ENCODE measurements at regions not wholly inside any gene's neighbourhood (a gene's known extent, or its start where the extent isn't known, plus 50 kb on each side); places are given as distances from the start of the nearest gene placed in this dataset.

GRCh38 chr12:63319386-63319785 is 168.4 kb upstream of the AVPR1A start:
- Histone ChIP-seq H3K36me3 (no peaks in the 10 kb centered on the region), H3K27me3 (ENCODE audit: low read depth) (no peaks in the 10 kb centered on the region), H3K4me3 (no peak overlapping the region), H3K27ac (replicated peaks) (no peak overlapping the region), H3K9me3 (replicated peaks) (peaks cover 10% of the 10 kb centered on the region), H3K4me1 (no peaks in the 10 kb centered on the region)
- TF ChIP-seq CTCF (IDR thresholded peaks at IDR 0.05; ENCODE audit: borderline replicate concordance) = no peak
- no peak for DNase-seq
- intact Hi-C loops (cut with micrococcal nuclease) = no loop called here

GRCh38 chr12:63318933-63319332 is 167.9 kb upstream of the AVPR1A start:
- TF ChIP-seq CTCF (IDR thresholded peaks at IDR 0.05; ENCODE audit: borderline replicate concordance) = no peak
- Histone ChIP-seq H3K9me3 (replicated peaks) (peaks cover 10% of the 10 kb centered on the region), H3K4me1 (no peaks in the 10 kb centered on the region), H3K27ac (replicated peaks) (no peak overlapping the region), H3K36me3 (no peaks in the 10 kb centered on the region), H3K4me3 (no peak overlapping the region), H3K27me3 (ENCODE audit: low read depth) (no peaks in the 10 kb centered on the region)
- no peak for DNase-seq
- intact Hi-C loops (cut with micrococcal nuclease) = no loop called here

- Histone ChIP-seq H3K9me3 (replicated peaks) (peaks cover 10% of the 10 kb centered on the region), H3K4me3 (no peak overlapping the region), H3K36me3 (no peaks in the 10 kb centered on the region), H3K4me1 (no peaks in the 10 kb centered on the region), H3K27me3 (ENCODE audit: low read depth) (no peaks in the 10 kb centered on the region), H3K27ac (replicated peaks) (no peak overlapping the region)
- no peak for DNase-seq
- intact Hi-C loops (cut with micrococcal nuclease) = no loop called here
- no peak for TF ChIP-seq CTCF (IDR thresholded peaks at IDR 0.05; ENCODE audit: borderline replicate concordance)
Measured at GRCh38 chr12:63318313-63318712, 167.3 kb upstream of the AVPR1A start.

GRCh38 chr12:63317880-63318279 is 166.9 kb upstream of the AVPR1A start:
- H3K27me3 ChIP-seq (ENCODE audit: low read depth) = no peaks in the 10 kb centered on the region
- intact Hi-C loops (cut with micrococcal nuclease) = no loop called here
- H3K27ac ChIP-seq (replicated peaks) = no peak overlapping the region
- H3K36me3 ChIP-seq = no peaks in the 10 kb centered on the region
- H3K4me3 ChIP-seq = no peak overlapping the region
- DNase-seq = no peak
- no peaks in the 10 kb centered on the region for H3K4me1 ChIP-seq
- TF ChIP-seq CTCF (IDR thresholded peaks at IDR 0.05; ENCODE audit: borderline replicate concordance) = no peak
- peaks cover 10% of the 10 kb centered on the region for H3K9me3 ChIP-seq (replicated peaks)

GRCh38 chr12:63317286-63317846 is 166.4 kb upstream of the AVPR1A start:
- H3K4me3 ChIP-seq = no peak overlapping the region
- H3K9me3 ChIP-seq (replicated peaks) = peaks cover 10% of the 10 kb centered on the region
- H3K27me3 ChIP-seq (ENCODE audit: low read depth) = no peaks in the 10 kb centered on the region
- no peaks in the 10 kb centered on the region for H3K36me3 ChIP-seq
- TF ChIP-seq CTCF (IDR thresholded peaks at IDR 0.05; ENCODE audit: borderline replicate concordance) = no peak
- no peak for DNase-seq
- no peaks in the 10 kb centered on the region for H3K4me1 ChIP-seq
- no peak overlapping the region for H3K27ac ChIP-seq (replicated peaks)
- intact Hi-C loops (cut with micrococcal nuclease) = no loop called here

Data from left ventricle myocardium inferior (tissue), 1 donor.